GM12891 (cell line): ENCODE measurements at regions not wholly inside any gene's neighbourhood (a gene's known extent, or its start where the extent isn't known, plus 50 kb on each side); places are given as distances from the start of the nearest gene placed in this dataset.
"Not testable (repeated sequence)": the region's sequence is repeated elsewhere in the genome, so short reads cannot be mapped to it uniquely, and the experiment has no call there.

ENCODE experiments used
- DNase-seq: peaks from one replicate; pipeline ENCODE4 v3.0.0; 2011; ENCODE audit warnings: low spot score; ENCODE audit not compliant: insufficient read length
- FAIRE-seq: peaks from 2 replicates; lab custom pipeline; 2011; peaks lifted over from hg19 to GRCh38; lab: Jason Lieb, UNC
- PAX5 ChIP-seq: IDR thresholded peaks from 2 replicates; pipeline ENCODE4 v1.6.1; 2011; ENCODE audit warnings: low read length, moderate library complexity, mild to moderate bottlenecking; ENCODE audit not compliant: insufficient read depth, severe bottlenecking
- POLR2A ChIP-seq: IDR thresholded peaks from 2 replicates; pipeline ENCODE4 v1.6.1; 2011; ENCODE audit warnings: low read depth, low read length, control low read depth
- POLR2AphosphoS5 ChIP-seq: IDR thresholded peaks from 2 replicates; pipeline ENCODE4 v1.6.1; 2011; ENCODE audit warnings: low read depth, low read length, control low read depth
- POU2F2 ChIP-seq: IDR thresholded peaks from 2 replicates; pipeline ENCODE4 v1.6.1; 2011; ENCODE audit warnings: low read depth, mild to moderate bottlenecking, control low read depth, low read length, moderate library complexity
- SPI1 ChIP-seq: IDR thresholded peaks from 2 replicates; pipeline ENCODE4 v1.6.1; 2011; ENCODE audit warnings: low read depth, low read length, control low read depth
- TAF1 ChIP-seq: IDR thresholded peaks from 2 replicates; pipeline ENCODE4 v1.6.1; 2011; ENCODE audit warnings: low read depth, low read length, control low read depth

GRCh38 chr11:44464741-44465140 lies 100.7 kb upstream of the CD82 start:
- no peak for TF ChIP-seq POLR2A
- DNase-seq (no peak), FAIRE-seq (no peak)

GRCh38 chr11:44466531-44467205 lies 98.8 kb upstream of the CD82 start:
- DNase-seq (no peak), FAIRE-seq (no peak)
- no peak for TF ChIP-seq POLR2A
- TF ChIP-seq POLR2AphosphoS5, result no peak
- no peak for TF ChIP-seq POU2F2
- TF ChIP-seq SPI1, result no peak
- no peak for TF ChIP-seq TAF1
- TF ChIP-seq PAX5, result no peak

GRCh38 chr11:44467413-44467812 lies 98.0 kb upstream of the CD82 start:
- TF ChIP-seq SPI1, result no peak
- no peak for DNase-seq
- FAIRE-seq, result no peak

GRCh38 chr11:44467931-44468330 lies 97.5 kb upstream of the CD82 start:
- no peak for FAIRE-seq

GRCh38 chr11:44468345-44468988 lies 97.0 kb upstream of the CD82 start:
- TF ChIP-seq POU2F2, result no peak
- no peak for TF ChIP-seq POLR2AphosphoS5
- TF ChIP-seq POLR2A, result no peak
- no peak for TF ChIP-seq SPI1
- no peak for TF ChIP-seq TAF1
- TF ChIP-seq PAX5, result no peak
- no peak for FAIRE-seq
- DNase-seq, result no peak

More at GRCh38 chr11:44467931-44468330, 97.5 kb upstream of the CD82 start:
- no peak for DNase-seq
- no peak for TF ChIP-seq POLR2AphosphoS5
- TF ChIP-seq PAX5, result no peak
- no peak for TF ChIP-seq TAF1
- TF ChIP-seq SPI1, result no peak
- no peak for TF ChIP-seq POLR2A

GRCh38 chr11:44469412-44469811 lies 96.1 kb upstream of the CD82 start:
- FAIRE-seq (no peak), DNase-seq (no peak)
- TF ChIP-seq PAX5, result no peak

- no peak for FAIRE-seq
Measured at GRCh38 chr11:44470854-44471253, 94.6 kb upstream of the CD82 start.

GRCh38 chr11:44471603-44472002 lies 93.9 kb upstream of the CD82 start:
- no peak for FAIRE-seq
- no peak for DNase-seq
- TF ChIP-seq POU2F2, result no peak
- TF ChIP-seq SPI1, result no peak
- no peak for TF ChIP-seq POLR2AphosphoS5
- no peak for TF ChIP-seq TAF1
- no peak for TF ChIP-seq PAX5
- TF ChIP-seq POLR2A, result no peak

More at GRCh38 chr11:44470854-44471253, 94.6 kb upstream of the CD82 start:
- DNase-seq, result no peak
- TF ChIP-seq POLR2A (no peak), SPI1 (no peak), PAX5 (no peak), POLR2AphosphoS5 (no peak)

- TF ChIP-seq SPI1 (no peak), TAF1 (no peak), PAX5 (no peak), POU2F2 (no peak), POLR2AphosphoS5 (no peak), POLR2A (no peak)
- DNase-seq, result no peak
- FAIRE-seq, result no peak
Measured at GRCh38 chr11:44472916-44473315, 92.5 kb upstream of the CD82 start.

- no peak for TF ChIP-seq POU2F2
- TF ChIP-seq POLR2AphosphoS5, result no peak
- TF ChIP-seq TAF1, result no peak
- no peak for TF ChIP-seq SPI1
- no peak for TF ChIP-seq POLR2A
- no peak for TF ChIP-seq PAX5
- FAIRE-seq (no peak), DNase-seq (no peak)
Measured at GRCh38 chr11:44474702-44475101, 90.8 kb upstream of the CD82 start.

- DNase-seq (no peak), FAIRE-seq (no peak)
- TF ChIP-seq POLR2AphosphoS5 (no peak), SPI1 (no peak), POU2F2 (no peak), TAF1 (no peak), POLR2A (no peak), PAX5 (no peak)
Measured at GRCh38 chr11:44475114-44475686, 90.3 kb upstream of the CD82 start.

GRCh38 chr11:44482338-44482737 lies 83.1 kb upstream of the CD82 start:
- FAIRE-seq, DNase-seq: not testable (repeated sequence)
